GM19438 (cell line): ENCODE measurements at regions not wholly inside any gene's neighbourhood (a gene's known extent, or its start where the extent isn't known, plus 50 kb on each side); places are given as distances from the start of the nearest gene placed in this dataset.
"Not testable (repeated sequence)": the region's sequence is repeated elsewhere in the genome, so short reads cannot be mapped to it uniquely, and the experiment has no call there.

Experiments
- ATAC-seq: cut with Tn5 transposase; IDR thresholded peaks from one replicate; pipeline ENCODE4 v1.9.1; 2021; ENCODE audit warnings: low read depth; ENCODE audit not compliant: unreplicated experiment

DNA sequence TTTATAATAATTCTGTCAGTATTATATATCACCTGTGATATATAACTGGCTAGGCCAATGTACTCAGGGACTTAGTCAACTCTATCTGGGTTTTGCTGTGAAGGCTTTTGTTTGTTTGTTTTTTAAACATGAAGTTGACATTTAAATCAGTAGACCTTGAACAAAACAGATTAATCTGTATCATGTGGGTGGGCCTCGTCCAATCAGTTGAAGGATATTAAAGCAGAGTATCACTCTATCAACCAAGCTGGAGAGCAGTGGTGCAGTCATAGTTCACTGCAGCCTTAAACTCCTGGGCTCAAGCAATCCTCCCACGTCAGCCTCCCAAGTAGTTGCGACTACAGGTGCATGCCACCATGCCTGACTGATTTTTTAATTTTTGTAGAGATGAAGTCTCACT, 870.2 kb downstream of the TYW1 start:
- ATAC-seq: no peak

DNA sequence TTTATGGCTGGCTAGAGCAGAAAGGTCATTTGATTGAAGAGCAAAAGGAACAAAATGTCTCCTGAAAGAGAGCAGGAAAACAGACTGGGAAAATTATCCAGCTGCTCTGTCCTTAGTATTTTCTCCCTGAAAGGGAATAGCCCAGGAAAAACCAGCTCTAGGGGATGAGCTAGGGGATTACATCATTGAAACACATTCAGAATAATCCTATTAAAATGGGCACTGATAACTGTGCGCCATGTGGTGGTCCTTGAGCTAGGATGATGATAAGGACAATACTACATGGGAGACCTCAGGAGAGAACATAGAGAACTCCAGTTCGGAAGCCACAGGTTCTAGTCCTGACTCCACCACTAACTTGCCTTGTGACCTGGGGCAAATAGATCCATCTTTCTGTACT, 873.8 kb downstream of the TYW1 start:
- no peak for ATAC-seq

- ATAC-seq: no peak
Measured at GRCh38 chr7:67875558-67875957, 878.9 kb downstream of the TYW1 start.

DNA sequence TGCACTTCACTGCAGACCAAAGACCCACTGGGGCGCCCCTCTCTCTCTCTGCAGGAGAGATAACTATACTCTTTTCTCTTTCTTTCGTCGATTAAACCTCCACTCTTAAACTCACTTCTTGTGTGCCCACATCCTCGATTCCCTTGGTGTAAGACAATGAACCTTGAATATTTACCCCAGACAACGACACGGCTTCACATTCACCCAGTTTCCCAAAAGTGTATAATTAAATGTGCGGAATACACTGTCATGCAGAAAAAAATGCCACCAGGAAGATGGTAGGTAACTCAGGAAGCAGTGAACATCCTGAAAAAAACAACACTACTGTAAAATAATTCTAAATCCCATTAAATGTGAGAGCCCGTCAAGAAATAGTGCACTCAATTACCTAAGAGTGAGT, 882.2 kb downstream of the TYW1 start:
- ATAC-seq: no peak

GRCh38 chr7:67882843-67883242, 886.2 kb downstream of the TYW1 start:
- no peak for ATAC-seq

GRCh38 chr7:67890316-67890715, 893.7 kb downstream of the TYW1 start:
- ATAC-seq: no peak

GRCh38 chr7:67894746-67895145, 898.1 kb downstream of the TYW1 start:
- no peak for ATAC-seq

- ATAC-seq: no peak
Measured at GRCh38 chr7:67896721-67897120, 900.1 kb downstream of the TYW1 start.

GRCh38 chr7:67900456-67900855, 903.8 kb downstream of the TYW1 start:
- ATAC-seq: no peak

GRCh38 chr7:67901808-67902480, 905.3 kb downstream of the TYW1 start:
- ATAC-seq: no peak

DNA sequence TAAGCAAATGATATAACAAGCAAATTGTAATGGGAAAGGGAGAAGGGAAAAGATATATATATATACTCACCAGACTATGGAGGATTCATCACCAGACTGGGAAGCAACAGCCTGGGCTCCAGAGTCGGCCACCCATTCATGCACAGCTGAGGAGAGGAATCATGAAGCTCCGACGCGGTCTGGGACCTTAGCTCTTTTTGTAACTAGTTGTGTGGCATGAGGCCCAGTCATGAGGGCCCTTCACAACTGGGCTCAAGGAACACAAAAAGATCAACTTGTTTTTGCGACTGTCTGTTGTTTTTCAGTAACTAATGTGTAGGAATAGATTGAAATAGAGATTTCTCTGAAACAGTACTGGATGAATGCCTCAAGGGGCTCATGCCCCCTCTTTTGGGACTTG, 911.2 kb downstream of the TYW1 start:
- no peak for ATAC-seq

DNA sequence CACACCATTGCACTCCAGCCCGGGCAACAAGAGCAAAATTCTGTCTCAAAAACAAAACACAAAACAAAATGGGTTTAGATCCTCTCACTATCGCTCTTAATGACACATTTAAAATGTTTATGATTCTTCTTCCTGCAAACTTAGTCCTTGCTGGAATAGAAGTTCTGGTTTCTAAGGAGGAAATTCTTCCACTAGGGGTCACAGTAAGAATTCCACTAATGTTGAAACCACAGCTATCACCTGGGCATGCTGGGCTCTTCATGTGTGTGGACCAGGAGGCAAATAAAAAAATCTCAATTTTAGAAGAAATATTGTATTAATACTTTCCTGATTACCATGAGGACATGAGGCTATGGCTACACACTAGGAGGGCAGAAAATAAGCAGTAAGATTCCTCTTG, 915.8 kb downstream of the TYW1 start:
- no peak for ATAC-seq

- no peak for ATAC-seq
Measured at GRCh38 chr7:67913604-67914003, 917.0 kb downstream of the TYW1 start.

DNA sequence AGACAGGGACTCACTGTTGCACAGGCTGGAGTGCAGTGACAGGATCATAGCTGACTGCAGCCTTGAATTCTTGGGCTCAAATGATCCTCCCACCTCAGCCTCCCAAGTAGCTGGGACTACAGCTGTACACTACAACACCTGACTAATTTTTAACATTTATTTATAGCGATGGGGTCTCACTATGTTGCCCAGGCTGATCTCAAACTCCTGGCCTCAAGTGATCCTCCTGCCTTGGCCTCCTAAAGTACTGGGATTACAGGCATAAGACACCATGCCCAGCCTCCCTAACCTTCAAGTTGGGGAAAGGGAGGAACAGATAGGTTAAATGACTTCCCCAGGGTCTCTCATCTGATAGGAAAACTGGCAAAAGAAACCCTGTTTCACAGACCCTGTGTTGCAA, 919.5 kb downstream of the TYW1 start:
- not testable (repeated sequence) for ATAC-seq

GRCh38 chr7:67916571-67917436, 920.2 kb downstream of the TYW1 start:
- ATAC-seq: no peak

DNA sequence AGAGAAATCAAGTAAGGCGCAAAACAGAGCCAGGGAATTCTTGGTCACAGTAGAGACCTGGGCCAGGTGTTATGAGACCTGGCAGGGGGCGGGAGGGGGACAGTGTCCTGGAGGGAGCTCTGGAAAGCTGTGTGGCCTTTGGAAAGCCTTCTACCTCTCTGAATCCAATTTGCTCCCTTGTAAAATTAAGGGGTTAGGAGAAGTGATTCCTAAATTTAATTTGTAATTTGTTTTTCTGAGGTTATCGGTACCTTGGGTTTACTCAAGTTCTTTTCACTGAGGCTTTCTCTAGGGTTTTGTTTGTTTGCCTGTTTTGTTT, 920.8 kb downstream of the TYW1 start:
- no peak for ATAC-seq

DNA sequence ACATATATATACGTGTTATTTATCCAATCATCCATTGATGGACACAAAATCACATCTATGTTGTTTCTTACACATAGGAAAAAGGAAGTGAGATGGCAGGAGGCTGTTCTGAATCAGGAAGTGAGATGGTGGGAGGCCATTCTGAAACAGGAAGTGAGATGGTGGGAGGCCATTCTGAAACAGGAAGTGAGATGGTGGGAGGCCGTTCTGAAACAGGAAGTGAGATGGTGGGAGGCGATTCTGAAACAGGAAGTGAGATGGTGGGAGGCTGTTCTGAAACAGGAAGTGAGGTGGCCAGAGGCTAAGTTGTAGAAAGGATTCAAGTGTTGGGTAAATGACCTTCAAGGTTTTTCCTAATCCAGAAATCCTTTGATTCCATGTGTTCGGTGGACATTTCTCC, 921.5 kb downstream of the TYW1 start:
- no peak for ATAC-seq

- no peak for ATAC-seq
Measured at GRCh38 chr7:67923286-67923685, 926.7 kb downstream of the TYW1 start.

- no peak for ATAC-seq
Measured at GRCh38 chr7:67928141-67928540, 931.5 kb downstream of the TYW1 start.

DNA sequence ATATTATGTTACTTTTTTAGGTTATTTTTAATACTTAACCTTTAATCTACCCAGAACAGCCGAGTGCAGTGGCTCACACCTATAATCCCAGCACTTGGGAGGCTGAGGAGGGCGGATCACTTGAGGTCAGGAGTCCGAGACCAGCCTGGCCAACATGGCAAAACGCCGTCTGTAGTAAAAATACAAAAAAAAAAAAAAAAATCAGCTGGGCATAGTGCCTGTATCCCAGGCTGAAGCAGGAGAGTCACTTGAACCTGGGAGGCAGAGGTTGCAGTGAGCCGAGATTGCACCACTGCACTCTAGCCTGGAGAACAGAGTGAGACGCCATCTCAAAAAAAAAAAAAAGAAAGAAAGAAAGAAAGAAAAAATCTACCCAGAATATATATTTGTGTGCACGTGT, 939.8 kb downstream of the TYW1 start:
- ATAC-seq: not testable (repeated sequence)

DNA sequence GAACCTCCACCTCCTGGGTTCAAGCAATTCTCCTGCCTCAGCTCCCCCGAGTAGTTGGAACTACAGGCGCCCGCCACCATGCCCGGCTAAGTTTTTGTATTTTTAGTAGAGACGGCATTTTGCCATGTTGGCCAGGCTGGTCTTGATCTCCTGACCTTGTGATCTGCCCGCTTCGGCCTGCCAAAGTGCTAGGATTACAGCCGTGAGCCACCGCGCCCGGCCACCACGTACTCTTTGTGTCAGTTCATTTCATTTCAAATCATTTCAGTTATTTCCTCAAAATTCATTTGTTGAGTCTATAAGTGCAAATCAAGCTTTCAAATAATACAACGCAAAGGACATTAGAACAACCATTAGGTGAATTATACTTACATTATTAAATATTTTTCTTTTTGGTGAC, 943.8 kb downstream of the TYW1 start:
- ATAC-seq: no peak

- ATAC-seq: no peak
Measured at GRCh38 chr7:67947191-67947590, 950.6 kb downstream of the TYW1 start.
